GM23338 (cell line): ENCODE measurements at regions not wholly inside any gene's neighbourhood (a gene's known extent, or its start where the extent isn't known, plus 50 kb on each side); places are given as distances from the start of the nearest gene placed in this dataset.

Experiments used
- ATAC-seq: fragments of 200-7000 bp; cut with Tn5 transposase; 3 replicates; pipeline ENCODE4 v1.9.1; 2020
- DNase-seq: peaks from one replicate; pipeline ENCODE4 v3.0.0-alpha.2; 2015; ENCODE audit warnings: low spot score
- H2AFZ ChIP-seq: fragments of 200-600 bp; sonication (generic); 2 replicates; pipeline ENCODE4 v1.8.0; 2016; ENCODE audit warnings: antibody characterized with exemption, mild to moderate bottlenecking, moderate library complexity
- H3F3A ChIP-seq: fragments of 200-600 bp; sonication (generic); replicated peaks from 2 replicates; pipeline ENCODE4 v1.8.0; 2017; ENCODE audit warnings: antibody characterized with exemption, mixed run types, low read depth
- H3K27ac ChIP-seq: fragments of 200-600 bp; sonication (generic); 2 replicates; pipeline ENCODE4 v1.6.1; 2016; ENCODE audit warnings: low read depth
- H3K27me3 ChIP-seq: fragments of 200-600 bp; sonication (generic); 2 replicates; pipeline ENCODE4 v1.8.0; 2016; ENCODE audit warnings: mild to moderate bottlenecking, mixed run types, moderate library complexity; ENCODE audit not compliant: insufficient read depth
- H3K36me3 ChIP-seq: fragments of 200-600 bp; sonication (generic); 2 replicates; pipeline ENCODE4 v1.8.0; 2016; ENCODE audit warnings: mild to moderate bottlenecking; ENCODE audit not compliant: insufficient read depth
- H3K4me1 ChIP-seq: fragments of 200-600 bp; sonication (generic); 2 replicates; pipeline ENCODE4 v1.8.0; 2016; ENCODE audit warnings: mild to moderate bottlenecking, moderate library complexity; ENCODE audit not compliant: insufficient read depth
- H3K4me2 ChIP-seq: fragments of 200-600 bp; sonication (generic); 2 replicates; pipeline ENCODE4 v1.7.1; 2017; ENCODE audit warnings: mixed run types
- H3K4me3 ChIP-seq: fragments of 200-600 bp; sonication (generic); 2 replicates; pipeline ENCODE4 v1.6.1; 2016; ENCODE audit warnings: mixed run types
- H3K79me2 ChIP-seq: fragments of 200-600 bp; sonication (generic); replicated peaks from 2 replicates; pipeline ENCODE4 v1.8.0; 2017; ENCODE audit warnings: mild to moderate bottlenecking; ENCODE audit not compliant: insufficient read depth
- H3K9me2 ChIP-seq: fragments of 200-600 bp; sonication (generic); 2 replicates; pipeline ENCODE4 v1.8.0; 2017; ENCODE audit not compliant: insufficient read depth
- H4K20me1 ChIP-seq: fragments of 200-600 bp; sonication (generic); replicated peaks from 2 replicates; pipeline ENCODE4 v1.8.0; 2017; ENCODE audit warnings: mild to moderate bottlenecking; ENCODE audit not compliant: insufficient read depth
- H3K27ac Mint-ChIP-seq: 2 replicates; pipeline ENCODE4 v1.8.0; 2020; ENCODE audit warnings: inconsistent platforms, mild to moderate bottlenecking, moderate library complexity, mixed read lengths
- H3K27me3 Mint-ChIP-seq: 3 replicates; pipeline ENCODE4 v1.8.0; 2022; ENCODE audit warnings: low read depth, mild to moderate bottlenecking, moderate library complexity, mixed read lengths, inconsistent platforms; ENCODE audit not compliant: insufficient read depth, poor library complexity
- H3K36me3 Mint-ChIP-seq: 3 replicates; pipeline ENCODE4 v1.8.0; 2021; ENCODE audit warnings: low read depth, mild to moderate bottlenecking, inconsistent platforms, moderate library complexity, mixed read lengths
- H3K4me1 Mint-ChIP-seq: 3 replicates; pipeline ENCODE4 v1.8.0; 2020; ENCODE audit warnings: mild to moderate bottlenecking, inconsistent platforms, mixed read lengths
- H3K4me3 Mint-ChIP-seq: 3 replicates; pipeline ENCODE4 v1.8.0; 2021; ENCODE audit warnings: moderate library complexity, mild to moderate bottlenecking, inconsistent platforms, mixed read lengths
- H3K9me3 Mint-ChIP-seq: 3 replicates; pipeline ENCODE4 v1.8.0; 2020; ENCODE audit warnings: moderate library complexity, mild to moderate bottlenecking, inconsistent platforms, mixed read lengths
- NANOG ChIP-seq: IDR thresholded peaks from 2 replicates; pipeline ENCODE4 v1.6.1; 2016; ENCODE audit warnings: antibody characterized with exemption, borderline replicate concordance
- REST ChIP-seq: IDR thresholded peaks from one replicate; pipeline ENCODE4 v1.6.1; 2018; ENCODE audit warnings: antibody characterized with exemption; ENCODE audit not compliant: unreplicated experiment
- ZNF114 ChIP-seq: fragments of 250-450 bp; sonication (Bioruptor Pico); IDR thresholded peaks from 2 replicates; pipeline ENCODE4 v1.5.0; 2020; ENCODE audit warnings: mild to moderate bottlenecking, moderate library complexity
- ZNF331 ChIP-seq: fragments of 250-450 bp; sonication (Bioruptor Pico); IDR thresholded peaks from 2 replicates; pipeline ENCODE4 v1.5.0; 2020; ENCODE audit warnings: low read depth, mild to moderate bottlenecking, moderate library complexity
- TF ChIP-seq, protein P1 (sequence below): fragments of 250-450 bp; sonication (Bioruptor Pico); IDR thresholded peaks from 2 replicates; pipeline ENCODE4 v1.5.0; 2020; ENCODE audit warnings: mild to moderate bottlenecking, moderate library complexity

DNA sequence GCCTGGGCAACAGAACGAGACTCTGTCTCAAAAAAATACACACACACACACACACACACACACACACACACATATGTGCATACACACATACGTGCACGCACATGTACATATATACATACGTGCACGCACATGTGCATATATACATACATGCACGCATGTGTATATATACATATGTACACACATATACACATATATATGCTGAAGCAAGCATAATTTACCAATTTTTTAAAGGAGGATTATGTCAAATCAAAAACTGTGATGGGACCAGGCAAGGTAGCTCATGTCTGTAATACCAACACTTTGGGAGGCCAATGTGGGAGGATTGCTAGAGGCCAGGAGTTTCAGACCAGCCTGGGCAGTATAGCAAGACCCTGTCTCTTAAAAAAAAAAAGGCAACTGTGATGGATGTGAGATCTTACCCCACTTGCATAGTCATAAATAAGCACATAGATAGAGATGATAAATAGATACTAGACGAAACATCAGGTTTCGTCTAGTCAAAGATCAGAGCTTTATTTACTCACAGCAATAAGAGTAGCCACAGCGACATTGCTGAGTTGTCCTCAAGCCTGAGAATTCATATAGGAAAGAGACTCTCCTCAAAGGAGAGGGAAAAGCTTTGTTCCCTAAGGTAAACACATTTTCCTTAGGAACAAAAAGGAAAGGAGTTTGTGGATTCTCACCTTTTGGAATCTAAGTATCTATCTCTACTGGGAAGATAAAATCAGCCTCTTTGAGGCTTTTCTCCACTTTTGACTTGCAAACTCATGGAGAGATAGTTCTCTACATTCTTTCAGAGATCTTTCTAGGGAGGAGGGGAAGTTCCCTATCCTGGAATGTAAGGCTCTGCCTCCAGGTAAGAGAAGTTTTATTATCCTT is 74.7 kb upstream of the AMN1 start:
- TF ChIP-seq, protein P1, sequence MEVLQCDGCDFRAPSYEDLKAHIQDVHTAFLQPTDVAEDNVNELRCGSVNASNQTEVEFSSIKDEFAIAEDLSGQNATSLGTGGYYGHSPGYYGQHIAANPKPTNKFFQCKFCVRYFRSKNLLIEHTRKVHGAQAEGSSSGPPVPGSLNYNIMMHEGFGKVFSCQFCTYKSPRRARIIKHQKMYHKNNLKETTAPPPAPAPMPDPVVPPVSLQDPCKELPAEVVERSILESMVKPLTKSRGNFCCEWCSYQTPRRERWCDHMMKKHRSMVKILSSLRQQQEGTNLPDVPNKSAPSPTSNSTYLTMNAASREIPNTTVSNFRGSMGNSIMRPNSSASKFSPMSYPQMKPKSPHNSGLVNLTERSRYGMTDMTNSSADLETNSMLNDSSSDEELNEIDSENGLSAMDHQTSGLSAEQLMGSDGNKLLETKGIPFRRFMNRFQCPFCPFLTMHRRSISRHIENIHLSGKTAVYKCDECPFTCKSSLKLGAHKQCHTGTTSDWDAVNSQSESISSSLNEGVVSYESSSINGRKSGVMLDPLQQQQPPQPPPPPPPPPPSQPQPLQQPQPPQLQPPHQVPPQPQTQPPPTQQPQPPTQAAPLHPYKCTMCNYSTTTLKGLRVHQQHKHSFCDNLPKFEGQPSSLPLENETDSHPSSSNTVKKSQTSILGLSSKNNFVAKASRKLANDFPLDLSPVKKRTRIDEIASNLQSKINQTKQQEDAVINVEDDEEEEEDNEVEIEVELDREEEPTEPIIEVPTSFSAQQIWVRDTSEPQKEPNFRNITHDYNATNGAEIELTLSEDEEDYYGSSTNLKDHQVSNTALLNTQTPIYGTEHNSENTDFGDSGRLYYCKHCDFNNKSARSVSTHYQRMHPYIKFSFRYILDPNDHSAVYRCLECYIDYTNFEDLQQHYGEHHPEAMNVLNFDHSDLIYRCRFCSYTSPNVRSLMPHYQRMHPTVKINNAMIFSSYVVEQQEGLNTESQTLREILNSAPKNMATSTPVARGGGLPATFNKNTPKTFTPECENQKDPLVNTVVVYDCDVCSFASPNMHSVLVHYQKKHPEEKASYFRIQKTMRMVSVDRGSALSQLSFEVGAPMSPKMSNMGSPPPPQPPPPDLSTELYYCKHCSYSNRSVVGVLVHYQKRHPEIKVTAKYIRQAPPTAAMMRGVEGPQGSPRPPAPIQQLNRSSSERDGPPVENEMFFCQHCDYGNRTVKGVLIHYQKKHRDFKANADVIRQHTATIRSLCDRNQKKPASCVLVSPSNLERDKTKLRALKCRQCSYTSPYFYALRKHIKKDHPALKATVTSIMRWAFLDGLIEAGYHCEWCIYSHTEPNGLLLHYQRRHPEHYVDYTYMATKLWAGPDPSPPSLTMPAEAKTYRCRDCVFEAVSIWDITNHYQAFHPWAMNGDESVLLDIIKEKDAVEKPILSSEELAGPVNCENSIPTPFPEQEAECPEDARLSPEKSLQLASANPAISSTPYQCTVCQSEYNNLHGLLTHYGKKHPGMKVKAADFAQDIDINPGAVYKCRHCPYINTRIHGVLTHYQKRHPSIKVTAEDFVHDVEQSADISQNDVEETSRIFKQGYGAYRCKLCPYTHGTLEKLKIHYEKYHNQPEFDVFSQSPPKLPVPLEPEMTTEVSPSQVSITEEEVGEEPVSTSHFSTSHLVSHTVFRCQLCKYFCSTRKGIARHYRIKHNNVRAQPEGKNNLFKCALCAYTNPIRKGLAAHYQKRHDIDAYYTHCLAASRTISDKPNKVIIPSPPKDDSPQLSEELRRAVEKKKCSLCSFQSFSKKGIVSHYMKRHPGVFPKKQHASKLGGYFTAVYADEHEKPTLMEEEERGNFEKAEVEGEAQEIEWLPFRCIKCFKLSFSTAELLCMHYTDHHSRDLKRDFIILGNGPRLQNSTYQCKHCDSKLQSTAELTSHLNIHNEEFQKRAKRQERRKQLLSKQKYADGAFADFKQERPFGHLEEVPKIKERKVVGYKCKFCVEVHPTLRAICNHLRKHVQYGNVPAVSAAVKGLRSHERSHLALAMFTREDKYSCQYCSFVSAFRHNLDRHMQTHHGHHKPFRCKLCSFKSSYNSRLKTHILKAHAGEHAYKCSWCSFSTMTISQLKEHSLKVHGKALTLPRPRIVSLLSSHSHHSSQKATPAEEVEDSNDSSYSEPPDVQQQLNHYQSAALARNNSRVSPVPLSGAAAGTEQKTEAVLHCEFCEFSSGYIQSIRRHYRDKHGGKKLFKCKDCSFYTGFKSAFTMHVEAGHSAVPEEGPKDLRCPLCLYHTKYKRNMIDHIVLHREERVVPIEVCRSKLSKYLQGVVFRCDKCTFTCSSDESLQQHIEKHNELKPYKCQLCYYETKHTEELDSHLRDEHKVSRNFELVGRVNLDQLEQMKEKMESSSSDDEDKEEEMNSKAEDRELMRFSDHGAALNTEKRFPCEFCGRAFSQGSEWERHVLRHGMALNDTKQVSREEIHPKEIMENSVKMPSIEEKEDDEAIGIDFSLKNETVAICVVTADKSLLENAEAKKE (CRISPR knock-in tag): no peak
- TF ChIP-seq ZNF331 (no peak), ZNF114 (CRISPR knock-in tag) (no peak), REST (no peak), NANOG (no peak)

More for the DNA sequence above, 74.7 kb upstream of the AMN1 start:
- Histone ChIP-seq H3F3A (no peaks in the 10 kb centered on the region; the same call in 1 of the 2 replicates), H3K4me1 (peaks cover 5% of the 10 kb centered on the region; the same call in 1 of the 2 replicates), H3K4me3 (no peak overlapping the region), H4K20me1 (no peaks in the 10 kb centered on the region), H3K27me3 (peaks cover 9% of the 10 kb centered on the region; the same call in 1 of the 2 replicates), H3K79me2 (no peaks in the 10 kb centered on the region), H3K9me2 (no peaks in the 10 kb centered on the region), H3K36me3 (no peaks in the 10 kb centered on the region), H2AFZ (no peak overlapping the region), H3K27ac (no peak overlapping the region), H3K4me2 (no peak overlapping the region)
- peak; percentile 56; the same call in 2 of the 3 replicates for ATAC-seq
- no peaks in the 10 kb centered on the region; the same call in 2 of the 3 replicates for H3K36me3 Mint-ChIP-seq
- H3K27ac Mint-ChIP-seq: no peak overlapping the region
- no peak overlapping the region for H3K4me3 Mint-ChIP-seq
- H3K4me1 Mint-ChIP-seq: peaks cover 10% of the 10 kb centered on the region
- DNase-seq: peak; percentile 57
- H3K27me3 Mint-ChIP-seq: peaks cover 6% of the 10 kb centered on the region
- H3K9me3 Mint-ChIP-seq: no peaks in the 10 kb centered on the region; the same call in 2 of the 3 replicates
